H1 (cell line): ENCODE measurements at regions not wholly inside any gene's neighbourhood (a gene's known extent, or its start where the extent isn't known, plus 50 kb on each side); places are given as distances from the start of the nearest gene placed in this dataset.

Experiments used
- TBP ChIP-seq: IDR thresholded peaks from 2 replicates; pipeline ENCODE4 v1.6.1; 2011; ENCODE audit warnings: low read depth, low read length, improper control_type of control experiment
- TF ChIP-seq, protein P1 (sequence below): fragments of 300-600 bp; sonication (generic); IDR thresholded peaks from 2 replicates; pipeline ENCODE4 v1.7.1; 2012; ENCODE audit warnings: low read length, moderate library complexity, mild to moderate bottlenecking, inconsistent platforms; ENCODE audit not compliant: insufficient replicate concordance

DNA sequence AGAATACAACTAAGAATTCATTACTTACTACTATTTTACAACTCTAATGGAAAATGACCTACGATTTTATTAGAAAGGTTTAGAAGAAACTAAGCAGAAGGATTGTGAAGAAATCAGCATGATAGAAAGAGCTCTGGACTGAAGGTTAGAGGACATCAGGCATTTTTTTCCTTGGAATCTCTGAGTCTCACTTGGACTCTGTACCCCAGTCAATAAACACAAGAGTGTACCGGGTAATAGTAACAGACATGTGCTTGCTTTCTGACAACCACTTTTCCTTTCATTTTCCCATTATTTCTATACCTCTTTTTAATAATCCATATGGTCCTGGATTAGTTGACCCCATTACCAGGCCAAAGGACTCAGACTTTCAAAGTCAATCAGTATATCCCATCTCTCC, 1240.9 kb upstream of the LRRTM3 start (continued):
- TF ChIP-seq, protein P1, sequence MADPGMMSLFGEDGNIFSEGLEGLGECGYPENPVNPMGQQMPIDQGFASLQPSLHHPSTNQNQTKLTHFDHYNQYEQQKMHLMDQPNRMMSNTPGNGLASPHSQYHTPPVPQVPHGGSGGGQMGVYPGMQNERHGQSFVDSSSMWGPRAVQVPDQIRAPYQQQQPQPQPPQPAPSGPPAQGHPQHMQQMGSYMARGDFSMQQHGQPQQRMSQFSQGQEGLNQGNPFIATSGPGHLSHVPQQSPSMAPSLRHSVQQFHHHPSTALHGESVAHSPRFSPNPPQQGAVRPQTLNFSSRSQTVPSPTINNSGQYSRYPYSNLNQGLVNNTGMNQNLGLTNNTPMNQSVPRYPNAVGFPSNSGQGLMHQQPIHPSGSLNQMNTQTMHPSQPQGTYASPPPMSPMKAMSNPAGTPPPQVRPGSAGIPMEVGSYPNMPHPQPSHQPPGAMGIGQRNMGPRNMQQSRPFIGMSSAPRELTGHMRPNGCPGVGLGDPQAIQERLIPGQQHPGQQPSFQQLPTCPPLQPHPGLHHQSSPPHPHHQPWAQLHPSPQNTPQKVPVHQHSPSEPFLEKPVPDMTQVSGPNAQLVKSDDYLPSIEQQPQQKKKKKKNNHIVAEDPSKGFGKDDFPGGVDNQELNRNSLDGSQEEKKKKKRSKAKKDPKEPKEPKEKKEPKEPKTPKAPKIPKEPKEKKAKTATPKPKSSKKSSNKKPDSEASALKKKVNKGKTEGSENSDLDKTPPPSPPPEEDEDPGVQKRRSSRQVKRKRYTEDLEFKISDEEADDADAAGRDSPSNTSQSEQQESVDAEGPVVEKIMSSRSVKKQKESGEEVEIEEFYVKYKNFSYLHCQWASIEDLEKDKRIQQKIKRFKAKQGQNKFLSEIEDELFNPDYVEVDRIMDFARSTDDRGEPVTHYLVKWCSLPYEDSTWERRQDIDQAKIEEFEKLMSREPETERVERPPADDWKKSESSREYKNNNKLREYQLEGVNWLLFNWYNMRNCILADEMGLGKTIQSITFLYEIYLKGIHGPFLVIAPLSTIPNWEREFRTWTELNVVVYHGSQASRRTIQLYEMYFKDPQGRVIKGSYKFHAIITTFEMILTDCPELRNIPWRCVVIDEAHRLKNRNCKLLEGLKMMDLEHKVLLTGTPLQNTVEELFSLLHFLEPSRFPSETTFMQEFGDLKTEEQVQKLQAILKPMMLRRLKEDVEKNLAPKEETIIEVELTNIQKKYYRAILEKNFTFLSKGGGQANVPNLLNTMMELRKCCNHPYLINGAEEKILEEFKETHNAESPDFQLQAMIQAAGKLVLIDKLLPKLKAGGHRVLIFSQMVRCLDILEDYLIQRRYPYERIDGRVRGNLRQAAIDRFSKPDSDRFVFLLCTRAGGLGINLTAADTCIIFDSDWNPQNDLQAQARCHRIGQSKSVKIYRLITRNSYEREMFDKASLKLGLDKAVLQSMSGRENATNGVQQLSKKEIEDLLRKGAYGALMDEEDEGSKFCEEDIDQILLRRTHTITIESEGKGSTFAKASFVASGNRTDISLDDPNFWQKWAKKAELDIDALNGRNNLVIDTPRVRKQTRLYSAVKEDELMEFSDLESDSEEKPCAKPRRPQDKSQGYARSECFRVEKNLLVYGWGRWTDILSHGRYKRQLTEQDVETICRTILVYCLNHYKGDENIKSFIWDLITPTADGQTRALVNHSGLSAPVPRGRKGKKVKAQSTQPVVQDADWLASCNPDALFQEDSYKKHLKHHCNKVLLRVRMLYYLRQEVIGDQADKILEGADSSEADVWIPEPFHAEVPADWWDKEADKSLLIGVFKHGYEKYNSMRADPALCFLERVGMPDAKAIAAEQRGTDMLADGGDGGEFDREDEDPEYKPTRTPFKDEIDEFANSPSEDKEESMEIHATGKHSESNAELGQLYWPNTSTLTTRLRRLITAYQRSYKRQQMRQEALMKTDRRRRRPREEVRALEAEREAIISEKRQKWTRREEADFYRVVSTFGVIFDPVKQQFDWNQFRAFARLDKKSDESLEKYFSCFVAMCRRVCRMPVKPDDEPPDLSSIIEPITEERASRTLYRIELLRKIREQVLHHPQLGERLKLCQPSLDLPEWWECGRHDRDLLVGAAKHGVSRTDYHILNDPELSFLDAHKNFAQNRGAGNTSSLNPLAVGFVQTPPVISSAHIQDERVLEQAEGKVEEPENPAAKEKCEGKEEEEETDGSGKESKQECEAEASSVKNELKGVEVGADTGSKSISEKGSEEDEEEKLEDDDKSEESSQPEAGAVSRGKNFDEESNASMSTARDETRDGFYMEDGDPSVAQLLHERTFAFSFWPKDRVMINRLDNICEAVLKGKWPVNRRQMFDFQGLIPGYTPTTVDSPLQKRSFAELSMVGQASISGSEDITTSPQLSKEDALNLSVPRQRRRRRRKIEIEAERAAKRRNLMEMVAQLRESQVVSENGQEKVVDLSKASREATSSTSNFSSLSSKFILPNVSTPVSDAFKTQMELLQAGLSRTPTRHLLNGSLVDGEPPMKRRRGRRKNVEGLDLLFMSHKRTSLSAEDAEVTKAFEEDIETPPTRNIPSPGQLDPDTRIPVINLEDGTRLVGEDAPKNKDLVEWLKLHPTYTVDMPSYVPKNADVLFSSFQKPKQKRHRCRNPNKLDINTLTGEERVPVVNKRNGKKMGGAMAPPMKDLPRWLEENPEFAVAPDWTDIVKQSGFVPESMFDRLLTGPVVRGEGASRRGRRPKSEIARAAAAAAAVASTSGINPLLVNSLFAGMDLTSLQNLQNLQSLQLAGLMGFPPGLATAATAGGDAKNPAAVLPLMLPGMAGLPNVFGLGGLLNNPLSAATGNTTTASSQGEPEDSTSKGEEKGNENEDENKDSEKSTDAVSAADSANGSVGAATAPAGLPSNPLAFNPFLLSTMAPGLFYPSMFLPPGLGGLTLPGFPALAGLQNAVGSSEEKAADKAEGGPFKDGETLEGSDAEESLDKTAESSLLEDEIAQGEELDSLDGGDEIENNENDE = no peak
- no peak for TF ChIP-seq TBP
